Ammon's horn (tissue), 1 donor: ENCODE measurements at regions not wholly inside any gene's neighbourhood (a gene's known extent, or its start where the extent isn't known, plus 50 kb on each side); places are given as distances from the start of the nearest gene placed in this dataset.

Source experiments
- DNase-seq: peaks from one replicate; pipeline ENCODE4 v3.0.0-alpha.2; 2016; ENCODE audit warnings: low spot score

DNA sequence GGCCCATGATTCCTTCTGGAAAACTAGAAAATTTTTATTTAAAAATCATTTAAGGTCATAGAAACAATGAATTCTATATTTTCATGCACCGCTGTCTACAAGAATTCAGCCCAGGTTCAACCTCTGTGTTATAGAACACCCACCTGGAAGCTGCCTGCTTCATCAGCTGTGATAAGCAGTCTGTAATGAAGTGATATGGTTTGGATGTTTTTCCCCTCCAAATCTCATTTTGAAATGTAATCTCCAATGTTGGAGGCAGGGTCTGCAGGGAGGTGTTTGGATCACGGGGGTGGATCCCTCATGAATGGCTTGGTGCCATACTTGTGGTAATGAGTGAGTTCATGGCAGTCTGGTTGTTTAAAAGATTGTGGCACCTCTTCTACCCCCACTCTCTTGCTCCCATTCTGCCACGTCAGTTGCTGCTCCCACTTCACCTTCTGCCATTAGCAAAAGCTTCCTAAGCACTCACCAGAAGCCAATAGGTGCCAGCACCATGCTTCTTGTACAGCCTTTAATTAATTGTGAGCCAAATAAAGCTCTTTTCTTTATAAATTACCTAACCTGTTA, 55.6 kb downstream of the MRPL32 start:
- no peak for DNase-seq

DNA sequence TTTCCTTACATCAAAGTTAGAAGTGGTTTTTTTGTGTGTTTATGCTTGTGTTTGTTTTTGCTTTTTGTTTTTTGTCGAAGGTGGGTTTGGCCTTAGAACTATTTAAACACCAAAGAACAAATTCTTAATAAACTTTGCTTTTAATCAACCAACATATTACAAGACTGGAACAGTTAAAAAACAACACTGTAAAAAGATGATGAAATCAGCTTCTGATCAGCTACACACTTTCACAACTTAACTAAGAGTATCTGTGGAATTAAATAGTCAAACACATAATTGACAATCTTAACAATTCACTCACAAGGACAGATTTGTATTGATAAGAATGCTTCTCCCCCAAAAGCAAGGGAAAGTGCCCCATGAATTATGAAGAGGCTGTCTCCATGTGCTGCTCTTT, 58.8 kb downstream of the MRPL32 start:
- no peak for DNase-seq

DNA sequence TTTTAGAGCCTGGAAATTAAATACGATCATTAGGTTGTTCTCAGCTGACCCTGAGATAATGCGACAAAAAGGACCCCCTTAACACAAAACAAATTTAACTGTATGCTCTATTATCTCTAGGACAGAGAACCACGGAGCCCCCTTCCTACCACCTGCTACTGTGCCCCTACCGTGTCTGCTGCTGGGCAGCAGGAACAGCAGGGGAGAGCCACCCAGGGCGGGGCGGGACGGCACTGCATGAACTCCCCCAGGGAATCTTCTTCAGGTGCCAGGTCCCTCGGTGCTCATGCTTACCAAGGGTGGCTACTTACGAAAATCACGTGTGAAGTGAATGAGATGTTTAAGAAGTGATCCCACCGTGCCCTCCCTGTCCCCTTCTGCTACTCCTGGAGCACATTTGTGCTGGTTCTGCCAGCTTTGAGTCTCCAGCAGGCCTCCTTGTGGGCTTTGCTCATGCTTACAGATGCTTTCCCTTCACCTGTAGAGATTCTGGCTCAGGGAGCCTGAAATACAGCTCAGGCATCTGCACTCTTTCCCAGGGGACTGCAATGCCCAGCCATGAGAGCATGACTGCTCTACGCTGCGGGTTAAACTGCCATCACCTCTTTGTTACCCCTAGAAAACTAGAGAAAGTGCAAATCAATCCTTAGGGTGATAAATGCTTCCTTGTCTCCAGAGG, 59.9 kb downstream of the MRPL32 start:
- no peak for DNase-seq

DNA sequence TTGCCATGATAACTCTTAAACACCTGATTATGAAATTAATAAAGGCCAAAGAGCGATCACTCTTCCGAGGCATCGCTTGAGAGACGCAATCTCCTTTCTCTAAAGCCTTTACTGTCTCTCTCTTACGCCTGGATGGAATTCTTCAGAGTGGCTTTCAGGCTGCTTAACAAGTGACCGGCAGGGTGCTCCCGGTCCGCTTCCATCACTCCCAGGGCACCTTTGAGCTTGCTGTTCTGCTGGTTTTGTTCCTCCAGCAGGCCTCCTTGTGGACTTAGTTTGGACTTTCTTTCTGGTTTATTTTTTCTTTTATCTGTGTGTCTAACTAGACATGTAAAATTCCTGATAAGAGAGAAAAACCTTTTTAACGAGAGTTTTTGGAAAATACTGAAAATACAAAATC, 60.9 kb downstream of the MRPL32 start:
- DNase-seq, result no peak

DNA sequence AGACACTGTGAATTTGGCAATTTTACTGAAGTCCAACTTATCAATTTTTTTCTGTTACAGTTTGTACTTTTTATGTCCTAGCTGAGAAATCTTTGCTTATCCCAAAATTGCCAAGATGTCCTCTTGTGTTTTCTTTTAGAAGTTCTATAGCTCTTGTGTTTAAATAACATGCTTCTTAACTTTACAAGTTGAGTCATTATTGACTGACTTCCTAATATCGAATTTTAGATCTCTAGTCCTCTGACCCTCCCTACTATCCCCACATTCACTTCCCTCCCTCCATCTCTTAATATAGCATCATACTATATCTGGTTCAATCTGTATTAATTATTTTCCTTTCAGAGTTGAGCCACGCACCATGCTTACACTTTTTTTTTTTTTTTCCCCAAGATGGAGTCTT, 61.9 kb downstream of the MRPL32 start:
- no peak for DNase-seq

DNA sequence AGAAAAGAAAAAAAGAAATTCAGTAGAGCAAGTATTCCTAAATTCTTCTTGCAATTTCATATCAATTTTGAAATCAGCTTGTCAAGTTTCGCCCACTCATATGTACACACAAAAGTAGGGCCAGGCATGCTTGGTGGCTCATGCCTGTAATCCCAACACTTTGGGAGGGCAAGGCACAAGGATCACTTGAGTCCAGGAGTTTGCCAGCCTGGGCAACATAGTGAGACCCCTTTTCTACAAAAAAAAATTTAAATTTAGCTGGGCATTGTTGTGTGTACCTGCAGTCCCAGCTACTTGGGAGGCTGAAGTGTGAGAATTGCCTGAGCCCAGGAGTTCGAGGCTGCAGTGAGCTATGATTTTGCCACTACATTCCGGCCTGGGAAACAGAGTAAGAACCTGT, 65.4 kb downstream of the MRPL32 start:
- no peak for DNase-seq

DNA sequence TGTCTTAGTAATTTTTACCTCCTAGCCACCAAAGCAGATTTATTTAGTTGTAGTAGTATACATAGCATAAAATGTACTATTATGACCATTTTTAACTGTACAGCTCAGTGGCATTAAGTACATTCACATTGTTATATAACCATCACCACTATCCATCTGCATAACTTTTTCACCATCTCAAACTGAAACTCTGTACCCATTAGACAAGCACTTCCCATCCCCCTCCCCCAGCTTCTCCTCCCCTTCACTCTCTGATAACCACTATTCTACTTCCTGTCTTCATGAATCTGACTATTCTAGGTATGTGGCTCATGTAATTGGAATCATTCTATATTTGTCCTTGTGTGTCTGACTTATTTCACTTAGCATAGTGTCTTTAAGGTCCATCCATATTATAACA, 71.9 kb downstream of the MRPL32 start:
- DNase-seq, result no peak

DNA sequence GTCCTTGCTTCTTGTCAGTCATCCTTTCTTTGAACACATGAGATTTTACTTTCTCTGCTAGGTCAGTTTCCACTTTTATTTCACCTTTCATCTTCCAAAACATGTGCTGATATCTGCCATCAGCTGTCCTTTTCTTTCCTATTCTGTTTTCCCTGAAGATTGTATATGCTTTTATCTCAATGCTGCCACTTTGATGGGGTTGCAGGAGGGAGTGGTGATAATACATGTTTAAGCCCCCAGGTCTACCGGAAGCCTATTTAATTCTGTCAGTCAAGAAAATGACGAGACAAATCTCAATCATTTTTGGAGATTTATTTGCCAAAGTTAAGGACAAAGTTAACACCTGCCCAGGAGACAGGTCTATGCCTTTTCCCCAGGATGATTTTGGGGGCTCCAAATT, 73.8 kb downstream of the MRPL32 start:
- DNase-seq, result no peak

DNA sequence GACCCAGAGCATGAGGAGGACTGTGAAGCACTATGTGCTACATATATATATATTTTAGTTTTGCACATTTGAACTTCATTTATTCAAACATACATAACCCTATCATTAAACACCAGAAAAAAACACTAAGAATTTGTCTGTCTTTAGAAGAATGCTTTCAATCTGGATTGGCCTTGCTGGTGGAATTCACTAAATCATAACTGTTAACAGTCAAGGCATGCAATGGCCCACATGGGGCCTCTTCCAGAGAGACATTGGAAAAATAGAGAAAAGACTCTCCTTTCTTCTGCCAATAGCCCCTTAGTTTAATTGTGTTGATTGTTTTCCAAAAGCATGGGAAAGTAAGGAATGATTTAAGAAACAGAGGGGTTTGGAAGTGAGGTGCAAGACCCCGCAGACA, 77.9 kb downstream of the MRPL32 start:
- DNase-seq, result no peak

DNA sequence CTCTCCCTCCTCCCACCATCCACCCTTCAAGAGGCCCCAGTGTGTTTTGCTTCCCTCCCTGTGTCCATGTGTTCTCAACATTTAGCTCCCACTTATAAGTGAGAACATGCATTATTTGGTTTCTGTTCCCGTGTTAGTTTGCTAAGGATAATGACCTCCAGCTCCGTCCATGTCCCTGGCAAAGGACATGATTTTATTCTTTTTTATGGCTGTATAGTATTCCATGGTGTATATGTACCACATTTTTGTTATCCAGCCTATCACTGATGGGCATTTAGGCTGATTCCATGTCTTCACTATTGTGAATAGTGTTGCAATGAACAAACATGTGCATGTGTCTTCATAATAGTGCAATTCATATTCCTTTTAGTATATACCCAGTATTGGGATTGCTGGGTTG, 79.7 kb downstream of the MRPL32 start:
- DNase-seq, result no peak

DNA sequence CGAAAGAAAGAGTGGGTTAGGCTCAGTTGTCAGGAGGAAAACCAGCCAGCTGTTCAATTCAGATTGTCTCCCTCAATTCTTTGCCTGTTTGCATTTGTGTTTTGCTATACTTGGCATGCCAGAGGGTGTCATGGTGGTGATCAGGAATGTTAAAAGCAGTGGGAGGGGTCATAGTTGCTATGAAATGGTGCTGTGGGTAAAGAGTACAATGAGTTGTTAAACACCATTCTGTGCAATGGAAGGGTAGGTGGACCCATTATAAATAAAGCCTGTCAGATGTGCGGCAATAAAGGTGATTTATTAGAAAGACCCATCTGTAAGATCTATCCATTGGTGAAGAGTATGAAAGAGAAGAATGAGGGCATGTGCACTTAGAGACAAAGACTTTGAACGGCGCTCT, 82.2 kb downstream of the MRPL32 start:
- DNase-seq, result no peak

DNA sequence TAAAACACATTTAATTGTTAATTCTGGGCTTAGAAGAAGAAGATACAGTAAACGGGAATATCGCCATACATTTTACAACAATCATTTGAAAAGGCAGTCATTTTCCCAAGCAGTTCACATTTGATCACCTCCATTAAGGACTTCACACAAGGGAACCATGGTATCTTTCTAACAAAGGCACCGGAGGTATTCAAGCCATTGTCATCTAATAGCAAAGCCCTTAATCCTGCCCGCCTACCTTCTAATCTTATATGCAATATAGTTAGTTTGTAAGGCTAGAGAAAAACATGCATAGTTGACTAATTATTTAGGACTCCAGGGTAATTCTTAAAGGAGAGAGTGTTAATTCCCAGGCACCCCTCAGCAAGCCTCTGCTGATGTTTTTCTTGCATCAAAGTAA, 83.1 kb downstream of the MRPL32 start:
- no peak for DNase-seq

DNA sequence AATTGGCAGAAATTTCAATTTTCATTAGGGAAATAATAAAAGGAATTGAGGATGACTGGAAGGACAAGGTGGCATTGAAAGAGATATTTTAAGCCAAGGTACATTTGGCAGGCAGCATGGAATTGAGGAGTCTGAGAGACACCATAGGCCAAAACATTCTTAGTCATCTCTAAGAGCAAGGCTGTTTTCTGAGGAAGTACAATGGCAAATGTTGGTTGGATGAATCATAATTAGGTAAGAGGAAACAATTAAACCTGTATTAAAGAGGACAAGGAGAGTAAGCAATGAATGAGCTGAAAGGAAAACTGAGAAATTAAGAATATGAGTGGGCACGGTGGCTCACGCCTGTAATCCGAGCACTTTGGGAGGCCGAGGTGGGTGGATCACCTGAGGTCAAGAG, 86.3 kb downstream of the MRPL32 start:
- DNase-seq, result no peak

DNA sequence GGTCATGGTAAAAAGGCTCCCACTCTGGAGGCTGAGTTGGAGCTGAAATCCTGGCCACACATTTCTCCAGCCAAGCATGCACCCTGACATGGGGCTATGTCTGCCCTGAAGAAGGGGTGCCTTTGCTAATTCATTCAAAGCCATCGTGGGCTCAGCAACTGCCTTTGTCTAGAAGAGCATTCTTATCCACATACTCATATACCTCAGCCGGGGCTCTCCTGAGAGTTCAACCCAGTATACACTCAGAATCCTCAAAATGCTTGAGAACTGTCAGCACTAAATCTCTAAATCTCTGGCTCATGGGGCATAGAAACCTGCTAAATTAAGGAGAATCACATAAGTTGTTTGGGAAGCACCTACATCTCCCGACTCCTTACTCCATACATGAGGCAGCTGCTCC, 89.3 kb downstream of the MRPL32 start:
- no peak for DNase-seq

DNA sequence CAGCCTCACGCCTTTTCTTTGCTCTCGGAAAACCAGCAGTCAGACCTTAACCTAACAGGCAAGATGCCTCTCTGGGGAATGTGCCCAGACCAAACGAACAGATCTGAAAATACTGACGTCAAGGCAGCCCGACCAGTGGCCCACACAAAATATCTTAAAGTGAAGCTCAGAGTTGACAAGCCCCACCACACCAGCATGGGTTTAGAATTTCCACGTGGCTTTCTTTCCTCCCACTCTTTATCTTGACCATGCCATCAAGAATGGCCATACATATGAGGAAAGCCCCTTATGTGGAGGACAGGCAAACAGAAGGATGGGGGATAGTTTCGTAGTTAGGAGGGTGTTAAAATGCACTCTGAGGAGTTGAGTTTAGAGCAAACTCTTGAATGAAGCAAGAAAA, 89.8 kb downstream of the MRPL32 start:
- no peak for DNase-seq

DNA sequence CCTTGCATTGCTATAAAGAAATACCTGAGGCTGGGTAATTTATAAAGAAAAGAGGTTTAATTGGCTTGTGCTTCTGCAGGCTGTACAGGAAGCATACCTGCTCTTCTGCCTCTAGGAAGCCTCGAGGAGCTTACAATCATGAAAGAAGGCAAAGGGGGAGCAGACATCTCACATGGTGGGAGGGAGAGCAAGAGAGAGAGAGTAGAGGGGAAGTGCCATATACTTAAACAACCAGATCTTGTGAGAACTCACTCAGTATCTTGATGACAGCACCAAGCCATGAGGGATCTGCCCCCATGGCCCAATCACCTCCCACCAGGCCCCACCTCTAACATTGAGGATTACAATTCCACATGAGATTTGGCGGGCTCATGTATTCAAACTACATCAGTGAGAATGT, 79.1 kb upstream of the HECW1 start:
- no peak for DNase-seq

DNA sequence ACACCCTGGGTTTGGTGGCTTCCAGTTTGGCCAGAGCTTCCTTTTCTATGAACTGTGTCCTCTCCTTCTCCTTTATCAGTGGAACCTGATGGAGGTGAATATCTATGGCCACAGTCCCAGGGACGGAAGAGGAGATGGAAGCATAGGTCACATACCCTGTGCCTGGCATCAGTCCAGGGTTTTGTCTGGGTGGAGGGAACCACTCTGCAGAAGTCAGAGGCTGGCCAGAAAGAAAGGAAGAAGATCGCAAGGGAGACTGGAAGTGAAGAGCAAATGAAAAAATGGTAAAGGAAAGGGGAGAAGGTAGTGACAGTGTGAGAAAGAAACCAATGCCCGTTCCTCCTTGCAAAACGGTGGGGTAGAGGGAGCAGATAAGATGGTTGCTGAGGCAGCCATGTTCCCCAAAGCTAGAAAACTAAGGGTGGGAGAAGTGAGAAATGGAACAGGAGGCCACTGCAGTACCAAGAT, 77.9 kb upstream of the HECW1 start:
- no peak for DNase-seq

DNA sequence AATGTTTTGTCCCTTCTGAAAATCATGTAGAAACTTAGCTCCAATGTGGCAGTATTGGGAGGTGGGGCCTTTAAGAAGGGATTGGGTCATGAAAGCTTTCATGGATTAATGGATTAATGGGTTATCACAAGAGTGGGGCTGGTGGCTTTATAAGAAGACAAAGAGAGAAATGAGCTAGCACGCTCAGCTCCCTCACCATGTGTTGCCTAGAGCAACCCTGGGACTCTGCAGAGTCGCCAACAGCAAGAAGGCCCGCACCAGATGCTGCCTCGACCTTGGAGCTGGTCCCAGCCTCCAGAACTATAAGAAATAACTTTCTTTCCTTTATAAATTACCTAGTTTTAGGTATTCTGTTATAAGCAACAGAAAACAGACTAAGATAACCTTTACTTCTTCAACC, 74.9 kb upstream of the HECW1 start:
- DNase-seq, result no peak

DNA sequence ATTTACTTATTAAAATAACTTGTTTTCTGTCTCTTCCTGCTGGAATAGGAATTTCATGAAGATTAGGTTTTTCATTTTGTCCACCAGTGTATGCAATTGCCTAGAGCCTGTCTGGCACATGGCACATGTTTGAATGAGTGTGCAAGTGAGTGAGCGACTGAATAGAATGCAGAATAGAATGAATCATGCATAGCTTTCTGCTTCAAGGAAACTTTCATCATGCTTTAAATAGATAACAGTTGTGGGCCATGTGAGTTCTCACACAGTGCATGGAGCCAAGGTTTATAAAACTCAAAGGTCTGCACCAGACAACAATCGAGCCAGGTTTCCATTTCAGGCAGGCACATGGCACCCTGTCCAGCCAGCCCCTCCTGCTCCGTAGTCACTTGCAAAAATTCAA, 74.2 kb upstream of the HECW1 start:
- peak; percentile 14 for DNase-seq

DNA sequence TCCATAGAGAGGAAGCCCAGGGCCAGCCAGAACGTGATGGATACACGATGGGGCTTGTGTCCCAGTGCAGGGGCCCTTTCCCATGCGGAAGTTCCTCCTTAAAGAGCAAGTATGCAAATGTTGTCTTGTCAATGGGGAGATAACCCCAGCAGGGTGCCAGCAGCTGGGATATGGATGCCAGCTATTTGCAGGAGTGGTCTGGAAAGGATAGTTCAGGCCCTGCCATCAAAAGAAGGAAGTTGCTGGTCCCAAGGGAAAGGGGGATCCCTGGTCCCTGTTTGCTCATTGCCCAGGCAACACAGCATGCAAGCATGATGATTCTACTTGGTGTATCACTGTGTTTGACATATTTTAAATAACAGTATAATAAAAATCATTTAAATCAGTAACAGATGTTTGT, 73.1 kb upstream of the HECW1 start:
- DNase-seq, result no peak

DNA sequence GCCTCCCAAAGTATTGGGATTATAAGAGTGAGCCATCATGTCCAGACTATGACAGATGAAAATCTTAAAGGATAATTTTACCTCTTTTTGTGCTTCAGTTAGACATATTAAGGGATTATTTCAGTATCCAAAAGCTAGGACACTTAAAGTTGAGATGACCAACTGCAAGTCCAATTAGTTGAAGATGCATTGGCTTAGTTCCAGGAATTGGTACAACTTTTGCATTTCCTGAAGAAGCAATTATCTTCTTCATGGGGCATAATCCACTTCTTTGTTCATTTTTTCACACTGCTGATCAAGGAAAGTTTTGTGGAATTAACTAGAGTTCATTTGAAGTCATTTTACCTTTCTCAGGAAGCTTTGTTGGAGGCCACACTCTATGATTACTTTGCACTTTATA, 72.0 kb upstream of the HECW1 start:
- DNase-seq, result no peak

DNA sequence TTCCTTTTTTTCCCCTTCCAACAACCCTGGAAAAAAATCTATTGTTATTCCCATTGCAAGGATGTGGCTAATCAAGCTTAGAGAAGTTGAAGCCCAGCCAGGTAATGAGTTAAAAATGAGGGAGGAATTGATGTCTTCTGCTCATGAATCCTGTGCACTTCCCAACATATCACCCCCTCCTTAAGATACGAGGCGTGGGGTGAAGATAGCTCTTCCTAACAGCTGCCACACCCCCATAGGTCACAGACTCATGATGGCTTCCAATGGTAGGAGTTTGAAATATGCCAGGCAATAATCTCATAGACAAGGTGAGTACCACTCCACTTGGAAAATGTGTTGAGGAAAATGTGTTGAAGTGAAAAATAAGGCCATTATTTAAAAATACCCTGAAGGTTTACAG, 71.3 kb upstream of the HECW1 start:
- no peak for DNase-seq

DNA sequence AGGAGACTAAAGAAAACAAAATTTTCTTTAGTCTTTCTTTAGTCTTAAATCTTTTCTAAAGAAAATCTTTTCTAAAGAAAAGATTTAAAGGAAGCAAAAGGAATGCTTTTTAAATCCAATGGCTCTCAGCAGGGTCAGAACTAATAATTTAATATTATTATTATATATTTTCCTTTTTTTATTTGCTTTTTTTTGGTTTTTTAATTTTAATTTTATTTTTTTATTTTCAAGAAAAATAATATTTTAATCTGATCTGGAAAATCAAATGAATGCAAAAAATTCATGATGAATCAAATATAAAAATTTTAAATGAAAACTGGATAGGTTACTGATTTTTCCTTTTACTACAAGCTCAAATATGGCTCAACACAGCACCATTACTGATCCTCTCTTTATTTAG, 70.7 kb upstream of the HECW1 start:
- no peak for DNase-seq

DNA sequence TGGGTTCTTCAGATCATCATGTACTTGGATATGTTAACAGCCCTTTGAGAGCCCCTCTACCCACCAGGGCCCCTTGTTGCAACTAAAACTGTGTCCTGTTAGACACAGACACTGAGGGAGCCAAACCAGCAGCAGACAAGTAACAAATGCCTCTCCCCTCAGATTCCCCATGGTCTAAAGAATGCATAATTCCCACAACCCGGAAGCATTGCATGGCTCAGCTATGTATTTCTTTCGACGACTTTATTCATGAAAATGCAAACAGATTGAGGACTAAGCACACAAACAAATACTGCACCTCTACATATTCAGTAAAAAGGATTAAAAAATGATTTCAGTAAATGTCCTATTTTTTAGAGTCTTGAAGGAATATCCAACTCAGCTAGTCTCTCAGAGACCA, 70.1 kb upstream of the HECW1 start:
- no peak for DNase-seq
